Fibroblast of pulmonary artery (primary cell): ENCODE measurements at regions not wholly inside any gene's neighbourhood (a gene's known extent, or its start where the extent isn't known, plus 50 kb on each side); places are given as distances from the start of the nearest gene placed in this dataset.

Experiments
- DNase-seq: peaks from one replicate; pipeline ENCODE4 v3.0.0-alpha.2; 2010; ENCODE audit warnings: low read depth
- H3K4me3 ChIP-seq: replicated peaks from 2 replicates; pipeline ENCODE4 v1.5.1; 2011; ENCODE audit warnings: low read depth, mild to moderate bottlenecking, control low read depth, low read length, moderate library complexity
- TF ChIP-seq, protein P1 (sequence below): IDR thresholded peaks from 2 replicates; pipeline ENCODE4 v1.5.1; 2011; ENCODE audit warnings: mild to moderate bottlenecking, control low read depth, low read length, inconsistent platforms; ENCODE audit errors: missing control alignments

DNA sequence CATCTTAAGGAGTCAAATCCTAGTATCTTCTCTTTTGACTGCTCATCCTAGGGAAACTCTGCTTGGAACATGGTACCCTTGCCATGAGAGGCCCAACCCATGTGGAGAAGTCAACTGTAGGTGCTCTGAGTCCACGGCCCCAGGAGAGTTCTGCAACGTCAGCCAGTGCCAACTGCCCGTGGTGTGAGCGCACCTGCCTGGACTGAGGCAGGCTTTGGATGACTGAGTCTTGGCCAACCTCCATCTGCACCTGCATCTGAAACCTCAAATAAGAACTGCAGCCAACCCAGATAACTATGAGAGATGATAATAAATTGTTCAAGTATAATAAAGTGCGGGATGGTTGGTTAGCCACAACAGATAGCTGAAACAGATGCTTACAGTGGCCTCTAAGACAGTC, 772.0 kb downstream of the TRIML1 start:
- no peak for DNase-seq
- TF ChIP-seq, protein P1, sequence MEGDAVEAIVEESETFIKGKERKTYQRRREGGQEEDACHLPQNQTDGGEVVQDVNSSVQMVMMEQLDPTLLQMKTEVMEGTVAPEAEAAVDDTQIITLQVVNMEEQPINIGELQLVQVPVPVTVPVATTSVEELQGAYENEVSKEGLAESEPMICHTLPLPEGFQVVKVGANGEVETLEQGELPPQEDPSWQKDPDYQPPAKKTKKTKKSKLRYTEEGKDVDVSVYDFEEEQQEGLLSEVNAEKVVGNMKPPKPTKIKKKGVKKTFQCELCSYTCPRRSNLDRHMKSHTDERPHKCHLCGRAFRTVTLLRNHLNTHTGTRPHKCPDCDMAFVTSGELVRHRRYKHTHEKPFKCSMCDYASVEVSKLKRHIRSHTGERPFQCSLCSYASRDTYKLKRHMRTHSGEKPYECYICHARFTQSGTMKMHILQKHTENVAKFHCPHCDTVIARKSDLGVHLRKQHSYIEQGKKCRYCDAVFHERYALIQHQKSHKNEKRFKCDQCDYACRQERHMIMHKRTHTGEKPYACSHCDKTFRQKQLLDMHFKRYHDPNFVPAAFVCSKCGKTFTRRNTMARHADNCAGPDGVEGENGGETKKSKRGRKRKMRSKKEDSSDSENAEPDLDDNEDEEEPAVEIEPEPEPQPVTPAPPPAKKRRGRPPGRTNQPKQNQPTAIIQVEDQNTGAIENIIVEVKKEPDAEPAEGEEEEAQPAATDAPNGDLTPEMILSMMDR: no peak
- H3K4me3 ChIP-seq: no peak overlapping the region

DNA sequence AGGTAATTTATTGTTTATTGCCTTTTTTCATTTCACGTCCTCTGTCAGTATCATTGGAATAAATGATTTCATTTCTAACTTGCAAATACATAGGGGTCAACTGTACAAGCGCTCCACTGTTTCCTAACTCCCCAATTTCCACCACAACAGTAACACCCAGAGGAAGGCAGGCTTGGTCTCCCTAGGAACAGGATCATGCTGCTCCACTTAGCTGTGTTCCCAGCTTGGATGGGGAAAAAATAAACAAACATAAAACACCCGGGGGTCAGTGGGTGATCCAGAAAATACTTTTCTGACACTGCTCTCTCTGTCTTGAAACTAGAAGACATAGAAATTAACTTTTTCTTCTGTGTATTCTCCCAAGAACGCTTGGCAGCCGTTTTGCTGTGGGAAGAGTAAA, 772.5 kb downstream of the TRIML1 start:
- no peak overlapping the region for H3K4me3 ChIP-seq
- TF ChIP-seq, protein P1: no peak
- DNase-seq: no peak

DNA sequence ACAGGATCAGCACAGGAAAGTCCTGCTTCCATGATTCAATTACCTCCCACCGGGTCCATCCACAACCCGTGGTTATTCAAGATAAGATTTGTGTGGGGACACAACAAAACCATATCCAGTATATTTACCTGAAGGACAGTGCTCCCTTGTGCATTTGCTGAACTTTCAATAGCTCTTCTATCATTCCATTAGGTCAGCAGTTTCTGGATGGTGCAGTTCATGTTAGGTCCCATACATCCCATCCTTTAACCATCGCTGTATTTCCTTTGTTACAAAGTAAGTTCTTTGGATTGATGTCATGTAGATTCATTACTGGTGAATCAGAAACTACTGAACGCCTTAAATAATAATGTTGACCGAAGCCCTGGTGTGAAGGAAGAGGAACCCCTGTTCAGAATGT, 775.9 kb downstream of the TRIML1 start:
- DNase-seq: no peak
- H3K4me3 ChIP-seq: no peak overlapping the region
- TF ChIP-seq, protein P1: no peak

DNA sequence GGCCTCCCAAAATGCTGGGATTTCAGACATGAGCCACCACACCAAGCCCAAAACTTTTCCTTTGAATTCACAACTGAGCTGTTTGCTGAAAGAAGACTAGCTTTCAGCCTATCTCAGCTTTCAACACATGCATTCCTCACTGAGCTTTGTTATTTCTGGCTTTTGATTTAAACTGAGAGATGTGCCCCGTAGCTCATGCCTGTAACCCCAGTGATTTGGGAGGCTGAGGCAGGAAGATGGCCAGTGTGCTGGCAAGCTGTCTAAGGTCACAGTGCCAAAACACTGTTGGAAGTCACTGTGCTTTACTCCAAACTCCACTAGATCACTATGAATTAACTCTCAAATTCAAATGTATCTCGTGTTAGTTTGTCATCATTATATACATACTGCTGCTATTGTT, 779.5 kb downstream of the TRIML1 start:
- DNase-seq: no peak
- TF ChIP-seq, protein P1: no peak
- no peak overlapping the region for H3K4me3 ChIP-seq

DNA sequence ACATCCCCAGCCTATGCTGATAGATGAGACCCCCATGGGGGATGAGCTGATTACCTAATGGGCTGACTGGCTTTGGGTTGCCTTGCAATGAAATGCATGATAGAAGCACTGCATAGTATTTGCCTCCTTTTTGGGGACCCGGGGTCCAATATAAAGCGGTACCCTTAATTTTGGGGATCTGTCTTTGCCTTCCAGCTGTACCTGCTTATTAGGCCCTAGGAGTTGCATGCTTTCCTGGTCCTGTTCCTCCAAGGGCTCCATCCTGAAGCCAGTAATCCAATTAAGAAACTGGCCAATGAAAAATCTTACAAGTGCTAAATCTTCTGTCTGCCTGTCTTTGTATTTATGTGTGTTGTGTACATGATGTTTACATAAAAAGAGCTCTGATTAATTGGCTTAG, 791.6 kb downstream of the TRIML1 start:
- H3K4me3 ChIP-seq: no peak overlapping the region
- TF ChIP-seq, protein P1: no peak
- DNase-seq: no peak

DNA sequence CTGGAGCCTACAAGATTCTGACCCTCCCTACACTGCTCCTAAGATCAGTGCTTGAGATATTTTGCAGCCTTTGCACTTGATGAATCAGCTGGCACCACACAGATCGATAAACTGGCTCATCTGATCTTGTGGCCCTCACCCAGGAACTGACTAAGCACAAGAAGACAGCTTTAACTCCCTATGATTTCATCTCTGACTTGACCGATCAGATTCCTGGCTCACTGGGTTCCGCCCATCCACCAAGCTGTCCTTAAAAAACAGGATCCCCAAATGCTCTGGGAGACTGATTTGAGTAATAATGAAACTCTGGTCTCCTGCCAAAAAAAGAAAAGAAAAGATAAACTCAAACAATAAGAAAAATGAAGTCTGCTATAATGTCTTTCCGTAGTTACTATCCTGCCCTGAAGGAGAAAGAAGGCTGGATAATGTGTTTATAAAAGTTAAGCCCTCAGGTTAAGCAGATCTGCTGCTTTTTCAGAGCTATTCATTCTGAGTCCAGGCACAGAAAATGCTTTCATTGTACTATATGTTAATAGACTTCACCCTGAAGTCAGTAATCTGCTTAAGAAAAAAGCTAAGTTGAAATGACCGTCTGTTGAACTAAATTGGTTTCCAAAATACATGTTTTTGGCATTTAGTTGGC, 795.2 kb downstream of the TRIML1 start:
- TF ChIP-seq, protein P1: no peak
- peak; percentile 28 for DNase-seq
- H3K4me3 ChIP-seq: no peak overlapping the region

DNA sequence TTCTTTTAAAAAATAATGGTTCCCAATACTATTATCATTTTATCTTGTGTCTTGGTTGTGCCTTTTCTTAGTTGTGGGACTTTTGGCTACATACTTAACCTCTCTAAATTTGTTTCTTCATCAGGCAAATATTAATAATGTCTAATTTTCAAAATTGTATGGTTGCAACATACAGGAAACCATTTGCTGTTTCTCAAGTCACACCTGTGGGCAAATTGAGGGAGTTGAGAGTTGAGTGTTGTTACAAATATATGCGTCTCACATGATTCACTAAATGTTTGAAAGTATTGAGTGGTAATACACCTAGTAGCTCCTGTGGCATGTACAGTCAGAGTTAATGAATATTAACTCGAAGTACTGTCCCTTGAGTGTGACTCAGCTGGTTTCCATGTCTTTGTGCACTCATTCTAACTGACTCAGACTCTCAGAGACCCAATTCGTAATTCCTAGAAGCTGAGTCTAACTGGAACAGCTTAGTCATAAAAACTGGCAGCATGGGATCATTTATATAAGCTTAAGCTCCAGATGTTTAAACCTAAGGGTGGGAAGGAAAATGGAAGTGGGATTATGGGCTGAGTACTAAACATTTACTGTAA, 802.4 kb downstream of the TRIML1 start:
- TF ChIP-seq, protein P1: no peak
- H3K4me3 ChIP-seq: no peak overlapping the region
- peak; percentile 74 for DNase-seq
